Effector CD8-positive, alpha-beta T cell (primary cell): ENCODE measurements at regions not wholly inside any gene's neighbourhood (a gene's known extent, or its start where the extent isn't known, plus 50 kb on each side); places are given as distances from the start of the nearest gene placed in this dataset.

Experiments used
- DNase-seq: peaks from one replicate; lab custom pipeline; 2025; lab: John Stamatoyannopoulos, UW

DNA sequence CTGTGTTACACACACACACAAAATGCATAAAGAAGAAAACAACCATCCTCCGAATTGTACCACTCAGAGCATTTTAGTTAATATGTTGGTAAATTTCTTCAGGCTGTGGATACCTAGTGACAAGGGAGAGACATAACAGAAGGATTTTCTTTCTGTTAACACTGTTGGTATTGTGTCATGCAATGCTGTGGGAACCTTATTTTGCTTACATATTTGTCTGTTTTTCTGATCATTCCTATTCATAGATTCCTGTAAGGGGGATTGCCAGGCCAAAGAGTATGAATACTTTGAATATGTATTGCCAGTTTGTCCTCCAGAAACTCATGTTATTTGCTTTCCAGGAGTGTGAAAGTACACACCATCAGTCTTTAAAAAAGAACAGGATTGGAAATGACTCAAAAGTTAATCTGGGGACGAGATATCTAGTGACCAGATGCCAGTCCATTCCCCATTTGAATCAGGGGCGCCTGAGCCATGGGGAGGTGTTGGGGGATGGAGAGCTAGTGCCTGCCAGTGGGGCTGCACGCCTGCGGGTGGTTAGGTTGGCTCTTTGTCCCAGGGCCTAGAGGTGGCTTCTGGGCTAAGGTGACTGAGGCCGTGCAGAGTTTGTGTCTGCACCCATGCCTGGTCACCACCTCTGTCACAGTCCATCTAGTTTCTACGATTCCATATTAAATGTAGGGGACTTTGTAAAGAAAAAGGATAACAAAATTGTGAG, 142.0 kb downstream of the PTPN20 start:
- DNase-seq, result no peak

DNA sequence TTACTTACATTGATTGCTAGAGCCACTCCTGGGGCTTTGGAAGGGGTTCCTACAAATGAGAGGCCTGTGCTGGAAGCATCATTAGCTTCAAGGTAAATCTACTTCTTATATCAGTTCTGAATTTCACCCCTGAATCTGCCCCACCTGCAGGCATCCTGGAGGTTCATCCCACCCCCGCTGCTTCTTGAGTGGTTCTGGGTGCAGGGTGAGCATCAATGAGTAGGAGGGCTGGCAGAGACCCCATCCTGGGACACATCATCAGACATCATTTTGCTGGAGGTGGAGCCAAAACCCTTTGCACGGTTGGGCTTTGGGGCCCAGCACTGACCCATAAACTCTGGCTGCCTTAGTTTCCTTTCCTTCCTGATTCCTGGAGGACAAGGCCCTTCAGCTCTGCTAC, 143.7 kb downstream of the PTPN20 start:
- DNase-seq, result no peak

DNA sequence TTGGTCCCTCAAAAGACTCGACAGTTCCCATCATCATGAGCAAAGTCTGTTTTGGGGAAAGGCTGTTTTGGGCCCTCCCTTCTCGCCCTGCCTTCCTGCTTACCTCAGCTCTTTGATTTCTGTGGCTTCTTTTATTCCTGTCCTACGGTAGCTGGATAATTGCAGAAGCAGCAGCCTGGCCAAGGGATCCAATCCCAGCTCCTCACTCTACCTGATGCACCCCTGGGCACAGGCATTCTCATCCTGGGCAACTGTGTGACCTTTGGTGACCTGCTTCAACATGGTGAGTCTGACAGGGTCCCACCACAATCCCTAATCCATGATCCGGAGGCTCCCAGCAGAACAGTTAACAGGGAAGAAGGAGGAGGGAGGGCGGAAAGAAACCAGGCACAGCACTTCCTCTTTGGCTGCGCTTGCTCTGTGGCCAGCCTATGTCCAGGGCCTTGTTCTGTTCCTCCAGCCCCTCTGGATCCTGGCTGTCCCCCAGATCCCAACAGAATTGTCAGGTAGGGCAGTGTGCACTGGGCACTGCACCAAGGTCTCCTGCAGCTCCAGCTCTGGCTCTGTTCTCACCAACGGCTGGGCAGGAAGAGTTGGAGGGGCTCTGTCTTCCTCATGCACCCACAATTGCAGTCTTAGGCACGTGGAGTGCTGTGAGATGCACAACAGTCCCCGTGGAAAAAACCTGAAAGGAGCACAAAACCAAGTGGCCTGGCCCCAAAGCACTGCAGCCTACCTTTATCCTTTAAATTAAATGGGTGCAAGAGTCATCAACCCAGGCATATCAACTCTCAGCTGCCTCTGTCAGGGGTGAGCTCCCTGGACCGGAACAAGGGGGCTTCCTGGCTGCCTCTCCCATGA, 144.4 kb downstream of the PTPN20 start:
- no peak for DNase-seq

DNA sequence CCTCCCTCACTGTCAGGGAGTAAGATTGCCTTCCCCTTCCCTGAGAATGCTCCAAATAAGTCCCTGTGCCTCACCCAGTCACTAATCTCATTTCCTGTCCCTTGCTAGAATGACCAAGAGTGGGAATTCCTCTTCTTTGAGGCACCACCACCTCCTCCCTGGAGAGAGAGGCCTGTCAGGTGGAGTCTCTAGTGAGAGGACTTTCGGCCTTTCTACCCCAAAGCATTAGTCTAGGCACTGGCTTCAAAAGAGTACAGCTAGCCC, 145.0 kb downstream of the PTPN20 start:
- no peak for DNase-seq

DNA sequence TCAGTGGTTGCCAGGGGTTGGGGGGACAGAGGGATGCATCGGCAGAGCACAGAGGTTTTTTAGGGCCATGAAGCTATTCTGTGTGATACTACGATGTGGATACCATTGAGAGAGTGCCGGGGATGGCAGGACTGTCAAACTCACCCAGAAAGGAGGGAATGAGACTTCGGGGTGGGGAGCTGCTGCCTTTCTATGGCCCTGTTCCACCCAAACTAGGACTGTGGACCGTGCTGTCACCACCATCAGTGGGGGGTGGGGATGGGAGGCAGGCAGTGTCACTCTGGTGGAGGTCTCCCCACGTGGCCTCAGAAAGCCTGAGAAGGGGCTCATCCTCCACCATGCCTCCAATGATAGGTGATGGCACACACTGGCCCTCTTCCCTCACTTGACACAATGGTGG, 146.2 kb downstream of the PTPN20 start:
- DNase-seq, result no peak

DNA sequence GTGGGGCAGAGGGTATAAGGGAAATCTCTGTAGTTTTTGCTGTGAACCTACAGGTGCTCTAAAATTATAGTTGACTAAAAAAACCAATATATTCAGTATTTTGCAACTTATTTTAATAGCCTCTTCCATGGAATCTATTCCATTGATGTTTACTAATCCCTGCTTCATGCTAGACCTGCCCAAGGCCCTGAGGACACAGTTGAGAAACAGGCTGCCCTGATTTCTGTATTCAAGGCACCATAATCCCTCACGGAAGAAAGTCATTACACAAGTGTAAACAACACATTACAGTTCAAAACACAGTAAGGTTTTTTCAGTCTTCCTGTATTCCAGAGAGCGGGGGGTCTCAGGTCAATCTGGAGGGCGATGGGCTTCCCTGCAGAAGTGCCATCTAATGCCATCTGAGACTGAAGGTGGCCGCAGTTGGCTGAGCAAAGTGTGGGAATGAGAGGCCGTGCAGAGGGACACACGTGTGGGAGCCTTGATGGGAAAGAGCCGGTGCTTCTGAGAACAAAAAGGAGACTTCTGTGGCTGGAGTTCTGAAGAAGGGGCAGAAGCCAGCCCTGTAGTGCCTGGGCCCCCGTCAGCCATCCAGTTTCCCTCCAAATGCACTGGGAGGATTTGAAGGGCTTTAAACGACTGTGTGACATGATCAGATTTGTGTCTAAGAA, 146.9 kb downstream of the PTPN20 start:
- no peak for DNase-seq

DNA sequence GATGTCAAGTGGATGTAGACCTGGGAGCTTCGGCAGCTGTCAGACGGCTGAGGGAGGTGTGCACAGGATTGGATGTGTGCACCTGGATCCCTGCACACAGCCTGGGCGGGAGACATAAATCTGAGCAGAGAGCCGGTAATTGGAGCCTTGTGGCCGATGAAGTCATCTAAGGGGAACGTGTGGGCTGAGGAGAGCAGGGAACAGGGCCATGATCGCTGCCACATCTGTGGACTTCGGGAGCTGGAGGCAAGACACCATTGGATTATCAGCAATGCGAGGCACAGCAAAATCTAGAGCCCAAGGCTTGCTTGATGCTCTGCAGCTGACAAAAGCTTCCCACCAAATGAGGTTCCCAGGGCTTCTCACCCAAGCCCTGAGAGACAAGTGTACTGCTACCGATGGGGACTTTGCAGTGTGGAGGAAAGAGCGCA, 147.7 kb downstream of the PTPN20 start:
- no peak for DNase-seq

DNA sequence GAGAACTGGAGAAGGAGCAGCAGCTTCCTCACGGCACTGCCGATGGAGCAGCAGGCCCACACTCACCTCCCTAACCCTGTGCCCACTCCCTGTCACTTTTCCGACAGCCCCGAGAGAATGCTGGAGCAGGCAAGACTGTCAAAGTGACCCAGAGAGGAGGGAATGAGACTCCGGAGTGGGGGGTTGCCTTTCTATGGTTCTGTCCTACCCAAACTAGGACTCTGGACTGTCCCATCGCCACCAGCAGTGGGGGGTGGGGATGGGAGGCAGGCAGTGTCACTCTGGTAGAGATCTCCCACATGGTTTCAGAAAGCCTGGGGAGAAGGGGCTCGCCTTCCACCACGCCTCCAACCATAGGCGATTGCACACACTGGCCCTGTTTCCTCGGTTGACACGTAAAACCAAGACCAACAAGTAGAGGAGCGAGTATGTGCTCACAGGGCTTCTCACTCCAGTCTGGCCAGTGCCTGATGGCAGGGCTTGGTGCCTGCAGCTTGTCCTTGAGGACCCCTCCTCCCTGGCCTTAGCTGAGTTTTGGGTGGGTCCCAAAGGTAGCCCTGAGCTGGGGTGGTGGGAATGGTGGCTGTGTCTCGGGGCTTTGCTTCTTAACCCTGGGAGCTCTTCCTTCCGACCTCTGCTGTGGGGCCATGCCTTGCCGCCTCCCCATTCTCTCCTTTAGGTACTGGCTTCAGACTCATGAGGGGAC, 148.5 kb downstream of the PTPN20 start:
- no peak for DNase-seq

DNA sequence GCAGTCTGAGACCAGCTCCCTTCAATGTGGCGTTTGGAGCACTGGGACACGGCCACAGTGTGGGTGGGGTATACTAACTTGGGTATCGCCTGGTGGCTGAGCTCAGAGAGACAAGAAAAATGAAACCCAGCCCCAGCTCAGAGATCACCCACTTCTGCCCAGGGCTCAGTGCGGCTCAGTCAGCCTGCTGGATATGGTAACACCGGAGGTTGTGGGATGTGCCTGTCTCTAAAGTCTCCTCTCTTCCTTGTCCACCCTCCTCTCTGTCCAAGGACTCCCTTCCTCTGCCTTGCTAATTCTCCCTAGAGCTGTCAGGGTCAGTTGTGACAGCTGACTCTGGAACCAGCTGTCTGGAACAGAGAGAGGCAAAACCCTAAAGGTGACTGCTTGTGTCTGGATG, 149.1 kb downstream of the PTPN20 start:
- DNase-seq, result no peak

DNA sequence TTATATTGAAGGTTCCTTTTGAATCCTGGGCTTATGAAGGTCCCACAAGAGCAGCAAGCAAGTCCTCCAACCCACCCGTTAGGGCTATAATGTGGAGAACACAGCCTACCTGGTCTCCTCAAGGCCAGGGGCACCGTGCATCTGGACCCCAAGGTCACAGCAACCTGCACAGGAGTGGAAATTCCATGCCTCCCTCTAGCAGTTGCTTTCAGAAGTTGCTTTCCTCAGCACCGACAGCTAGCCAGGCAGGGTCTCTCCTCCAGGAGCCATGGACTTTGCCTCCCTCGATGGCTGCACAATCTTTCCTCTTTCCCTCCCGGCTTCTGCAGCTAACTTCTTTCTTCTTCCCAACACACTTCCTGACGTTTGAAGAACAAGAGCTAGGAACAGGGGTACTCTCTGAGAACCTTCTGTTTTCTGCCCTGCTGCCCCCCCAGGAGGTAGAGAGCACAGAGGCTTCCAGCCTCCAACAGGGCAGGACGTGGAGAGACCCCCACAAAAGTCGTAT, 149.8 kb downstream of the PTPN20 start:
- DNase-seq, result no peak

DNA sequence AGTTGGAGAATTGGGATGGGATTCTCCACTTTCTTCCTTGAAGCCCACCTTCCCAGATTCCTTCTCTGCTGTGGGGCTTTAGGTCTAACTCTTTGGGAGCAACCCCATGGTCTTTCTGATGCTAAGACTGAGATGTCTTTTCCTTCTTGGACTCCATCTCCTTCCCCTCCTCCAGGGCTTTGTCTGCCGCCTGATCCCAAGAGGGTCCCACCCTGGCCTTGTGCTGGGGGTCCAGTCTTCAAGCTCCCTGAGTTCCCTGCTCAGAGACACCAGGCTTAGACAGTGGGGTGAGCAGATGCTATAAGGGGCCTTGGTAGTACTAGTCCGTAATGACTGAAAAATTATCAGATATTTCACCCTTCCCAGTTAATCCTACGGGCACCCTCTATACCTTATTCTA, 150.5 kb downstream of the PTPN20 start:
- DNase-seq, result no peak

DNA sequence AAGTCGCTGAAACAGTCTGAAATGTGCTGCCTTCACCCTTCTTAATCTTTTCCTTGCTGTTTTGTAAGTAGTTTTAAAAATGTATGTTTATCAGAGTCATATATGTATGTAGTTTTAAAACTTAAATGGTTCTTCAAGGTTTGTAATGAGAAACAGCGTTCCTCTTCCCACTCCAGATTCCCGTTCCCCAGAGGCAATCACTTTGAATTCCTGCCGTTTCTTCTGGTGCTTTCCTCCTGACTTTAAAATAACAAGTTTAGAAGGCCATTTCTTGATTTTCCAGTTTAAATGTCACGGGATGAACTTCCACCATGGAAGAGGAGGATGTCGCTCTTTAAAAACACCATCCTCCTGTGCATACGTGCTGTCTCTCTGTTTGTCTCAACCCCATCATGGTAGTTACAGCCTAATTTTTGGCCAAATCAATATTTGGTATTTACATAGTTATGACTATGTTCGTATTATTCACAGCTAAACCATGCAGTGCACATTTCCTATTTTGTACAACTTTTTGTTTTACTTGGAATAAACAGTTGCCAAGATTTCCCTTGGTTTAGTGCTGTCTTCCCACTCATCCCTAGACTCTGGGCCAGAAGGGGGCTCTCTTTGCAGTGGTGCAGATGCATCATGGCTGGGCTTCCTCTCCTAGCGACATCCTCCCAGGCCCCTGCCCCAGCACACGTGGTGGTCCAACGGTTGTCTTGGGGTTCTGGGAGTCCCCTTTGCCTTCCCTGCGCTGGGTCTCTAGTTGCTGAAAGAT, 151.4 kb downstream of the PTPN20 start:
- no peak for DNase-seq

DNA sequence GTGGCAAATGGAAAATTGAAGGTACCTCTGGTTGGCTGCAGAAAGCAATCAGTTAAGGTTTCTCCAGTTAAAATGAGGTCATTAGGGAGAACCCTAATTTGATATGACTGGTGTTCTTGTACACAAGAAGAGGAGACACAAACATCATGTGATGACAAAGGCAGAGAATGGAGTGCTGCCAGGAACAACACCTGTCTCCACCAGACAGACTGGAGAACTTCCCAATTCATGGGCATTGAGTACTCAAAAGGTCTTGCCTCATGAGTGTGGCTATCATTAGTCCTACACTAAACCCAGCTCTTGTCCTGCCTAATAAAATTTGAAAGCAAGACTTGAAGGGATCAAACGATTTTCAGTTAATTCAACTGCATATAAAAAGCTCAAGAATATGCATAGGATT, 152.6 kb downstream of the PTPN20 start:
- DNase-seq, result no peak

DNA sequence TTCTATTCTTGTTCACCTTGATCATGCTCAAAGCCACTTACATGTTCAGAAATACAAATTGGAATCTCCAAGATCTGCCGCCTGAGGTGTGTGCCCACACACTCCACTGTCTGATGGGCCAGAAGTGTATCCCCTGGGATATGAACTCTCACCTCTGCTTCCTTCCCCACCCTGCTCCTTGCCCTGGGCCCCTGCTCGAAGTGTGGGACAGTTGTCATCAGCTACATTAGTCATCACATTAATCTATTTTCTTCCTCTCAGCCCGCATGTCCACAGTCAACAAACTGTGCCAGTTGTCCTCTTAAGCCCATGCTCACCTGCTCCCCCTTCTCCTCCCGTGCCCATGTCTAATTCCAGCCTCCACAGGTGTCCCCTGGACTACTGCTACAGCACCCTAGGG, 154.7 kb downstream of the PTPN20 start:
- no peak for DNase-seq

DNA sequence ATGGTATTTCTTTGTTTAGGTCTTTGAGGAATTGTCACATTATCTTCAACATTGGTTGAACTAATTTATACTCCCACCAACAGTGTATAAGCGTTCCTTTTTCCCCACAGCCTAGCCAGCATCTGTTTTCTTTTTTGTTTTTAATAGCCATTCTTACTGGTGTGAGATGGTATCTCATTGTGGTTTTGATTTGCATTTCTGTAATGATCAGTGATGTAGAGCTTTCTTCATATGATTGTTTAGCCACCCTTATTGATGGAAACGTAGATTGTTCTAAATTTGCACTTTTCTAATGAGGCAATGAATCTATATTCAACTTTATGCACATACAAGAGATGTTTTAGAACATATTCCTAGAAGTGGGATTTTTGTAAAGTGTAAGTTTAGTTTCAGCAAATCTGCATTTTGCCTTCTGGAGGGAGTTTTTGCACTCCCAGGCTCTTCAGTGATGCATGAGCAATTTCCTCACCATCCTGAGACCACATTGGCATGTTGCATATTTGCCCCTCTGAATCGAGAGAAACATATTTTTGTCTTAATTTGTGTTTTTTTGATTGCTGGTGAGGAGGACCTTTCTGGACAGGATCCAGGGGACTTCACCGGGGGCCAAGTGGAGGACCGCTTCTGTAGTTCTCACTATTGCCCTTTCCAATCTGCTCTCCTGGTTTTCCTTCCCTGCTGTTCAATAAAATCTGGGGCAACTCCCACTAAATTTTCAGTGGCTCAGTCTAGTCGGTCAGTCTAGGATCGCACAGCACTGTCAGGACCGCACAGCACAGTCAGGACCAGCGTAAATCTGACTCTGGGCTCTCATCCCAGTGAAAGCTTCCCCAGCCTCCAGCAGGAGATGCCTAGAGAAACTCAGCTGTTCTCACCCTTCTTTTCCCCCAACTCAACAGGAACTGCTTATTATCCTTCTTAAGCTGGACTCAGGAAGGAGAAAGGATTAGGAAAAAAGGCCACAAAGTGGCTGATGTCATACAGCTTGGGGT, 157.0 kb downstream of the PTPN20 start:
- no peak for DNase-seq

DNA sequence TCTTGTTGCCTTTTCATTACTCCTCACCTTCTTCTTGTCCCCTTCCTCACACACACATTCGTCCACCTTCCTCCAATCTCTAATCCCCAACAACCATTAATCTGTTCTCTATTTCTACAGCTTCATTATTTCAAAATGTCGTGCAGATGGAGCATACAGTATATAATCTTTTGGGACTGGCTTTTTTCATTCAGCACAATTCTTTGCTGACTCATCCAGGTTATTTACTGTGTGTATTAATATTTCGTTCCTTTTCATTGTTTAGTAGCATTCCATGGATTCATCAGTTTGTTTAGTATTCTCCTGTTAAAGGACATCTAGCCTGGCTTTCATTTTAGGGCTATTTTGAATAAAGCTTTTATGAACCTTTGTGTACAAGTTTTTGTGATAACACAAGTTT, 159.3 kb downstream of the PTPN20 start:
- no peak for DNase-seq

DNA sequence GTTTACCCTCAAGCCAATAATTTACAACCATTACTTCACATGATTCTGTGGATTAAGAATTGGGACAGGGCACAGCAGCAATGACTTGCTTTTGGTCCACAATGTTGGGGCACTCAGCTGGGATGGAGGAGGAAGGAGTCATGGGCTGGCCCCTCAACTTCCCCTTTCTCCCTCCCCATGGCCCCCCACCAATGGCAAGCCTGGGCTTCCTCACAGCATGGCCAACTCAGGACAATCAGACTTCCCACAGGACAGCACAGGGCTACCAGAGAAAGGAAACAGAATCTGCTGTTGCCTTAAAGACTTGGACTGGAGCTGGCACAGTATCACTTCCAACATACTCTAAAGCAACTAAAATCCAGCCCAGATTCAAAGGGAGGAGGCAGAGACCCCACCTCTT, 160.7 kb downstream of the PTPN20 start:
- no peak for DNase-seq

DNA sequence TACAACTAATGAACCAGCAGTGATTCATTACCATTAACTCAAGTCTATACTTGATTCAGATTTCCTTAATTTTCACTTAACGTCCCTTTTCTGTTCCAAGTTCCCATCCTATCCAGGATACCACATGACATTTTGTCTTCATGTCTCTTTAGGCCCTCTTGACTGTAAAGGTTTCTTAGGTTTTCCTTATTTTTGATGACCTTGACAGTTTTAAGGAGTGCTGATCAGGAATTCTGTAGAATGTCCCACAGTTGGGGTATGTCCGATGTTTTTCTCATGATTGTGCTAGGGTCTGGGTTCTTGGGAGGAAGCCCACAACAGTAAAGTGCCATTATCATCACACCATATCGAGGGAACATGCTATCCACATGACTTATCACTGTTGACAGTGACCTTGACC, 162.7 kb downstream of the PTPN20 start:
- DNase-seq, result no peak

DNA sequence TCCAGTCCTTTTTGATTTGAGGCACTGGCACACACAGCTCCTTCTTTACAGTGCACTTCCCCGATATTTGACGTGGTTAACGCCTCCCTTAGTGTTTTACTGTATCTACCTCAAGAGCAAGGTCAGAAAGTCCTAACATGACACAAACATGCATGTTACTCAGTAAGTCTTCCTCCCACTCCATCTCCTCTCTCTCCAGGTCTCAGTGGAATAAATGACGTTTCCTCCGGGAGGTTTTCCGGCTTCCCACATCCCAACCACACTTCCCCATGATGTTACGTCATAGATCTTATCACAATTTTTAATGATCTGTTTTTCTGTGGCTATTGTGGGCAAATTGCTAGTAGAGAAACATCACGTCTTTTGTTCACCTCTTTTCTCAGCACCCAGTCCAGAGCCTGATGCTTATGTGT, 165.7 kb downstream of the PTPN20 start:
- no peak for DNase-seq

DNA sequence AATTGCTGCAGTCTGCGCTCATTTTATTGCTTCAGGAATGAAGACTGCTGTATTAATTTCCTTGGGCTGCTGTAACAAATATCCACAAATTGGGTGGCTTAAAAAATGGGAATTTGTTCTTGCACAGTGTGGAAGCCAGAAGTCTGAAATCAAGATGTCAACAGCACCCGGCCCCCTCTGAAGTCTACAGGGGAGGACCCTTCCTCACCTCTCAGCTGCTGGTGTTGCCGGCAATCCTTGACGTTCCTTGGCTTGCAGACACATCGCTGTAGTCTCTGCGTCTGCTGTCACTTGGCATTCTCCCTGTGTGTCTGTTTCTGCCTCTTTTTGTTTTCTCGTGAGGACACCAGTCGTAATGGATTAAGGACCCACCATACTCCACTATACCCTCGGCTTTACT, 166.2 kb downstream of the PTPN20 start:
- DNase-seq, result no peak
